Inflammatory macrophage treated with lipopolysaccharide for 4 hours (primary cell): ENCODE measurements at regions not wholly inside any gene's neighbourhood (a gene's known extent, or its start where the extent isn't known, plus 50 kb on each side); places are given as distances from the start of the nearest gene placed in this dataset.
A peak's percentile ranks its signal among the peaks of the same experiment; 100 is the strongest.

ENCODE experiments used
- DNase-seq: peaks from one replicate; pipeline ENCODE4 v3.0.0-alpha.2; 2020

- no peak for DNase-seq
Observed at GRCh38 chr13:79806821-79807220, 325.9 kb downstream of the NDFIP2 start.

GRCh38 chr13:79805317-79805716, 324.4 kb downstream of the NDFIP2 start:
- no peak for DNase-seq

GRCh38 chr13:79803989-79804388, 323.0 kb downstream of the NDFIP2 start:
- DNase-seq: peak; percentile 51

- no peak for DNase-seq
Observed at GRCh38 chr13:79803296-79803695, 322.3 kb downstream of the NDFIP2 start.

GRCh38 chr13:79802389-79803085, 321.6 kb downstream of the NDFIP2 start:
- DNase-seq: peak; percentile 17

GRCh38 chr13:79799059-79799867, 318.3 kb downstream of the NDFIP2 start:
- no peak for DNase-seq

- DNase-seq: no peak
Observed at GRCh38 chr13:79796136-79796535, 315.2 kb downstream of the NDFIP2 start.

- DNase-seq: no peak
Observed at GRCh38 chr13:79794931-79795330, 314.0 kb downstream of the NDFIP2 start.

- no peak for DNase-seq
Observed at GRCh38 chr13:79792716-79793115, 311.8 kb downstream of the NDFIP2 start.

GRCh38 chr13:79791471-79792042, 310.6 kb downstream of the NDFIP2 start:
- DNase-seq: no peak

- no peak for DNase-seq
Observed at GRCh38 chr13:79786176-79786575, 305.2 kb downstream of the NDFIP2 start.

- peak; percentile 13 for DNase-seq
Observed at GRCh38 chr13:79782541-79783205, 301.7 kb downstream of the NDFIP2 start.

GRCh38 chr13:79781829-79782540, 301.0 kb downstream of the NDFIP2 start:
- no peak for DNase-seq

- DNase-seq: peak; percentile 29
Observed at GRCh38 chr13:79780240-79780639, 299.3 kb downstream of the NDFIP2 start.

GRCh38 chr13:79779761-79780160, 298.8 kb downstream of the NDFIP2 start:
- peak; percentile 86 for DNase-seq

- DNase-seq: no peak
Observed at GRCh38 chr13:79778741-79779460, 297.9 kb downstream of the NDFIP2 start.

- no peak for DNase-seq
Observed at GRCh38 chr13:79777504-79777903, 296.5 kb downstream of the NDFIP2 start.

GRCh38 chr13:79776531-79777295, 295.8 kb downstream of the NDFIP2 start:
- DNase-seq: peak; percentile 54

- peak; percentile 52 for DNase-seq
Observed at GRCh38 chr13:79775830-79776229, 294.9 kb downstream of the NDFIP2 start.

GRCh38 chr13:79772811-79773210, 291.9 kb downstream of the NDFIP2 start:
- DNase-seq: no peak

- DNase-seq: no peak
Observed at GRCh38 chr13:79771493-79771892, 290.5 kb downstream of the NDFIP2 start.
